ENCODE measurements at regions not wholly inside any gene's neighbourhood (a gene's known extent, or its start where the extent isn't known, plus 50 kb on each side); places are given as distances from the start of the nearest gene placed in this dataset.

DNA sequence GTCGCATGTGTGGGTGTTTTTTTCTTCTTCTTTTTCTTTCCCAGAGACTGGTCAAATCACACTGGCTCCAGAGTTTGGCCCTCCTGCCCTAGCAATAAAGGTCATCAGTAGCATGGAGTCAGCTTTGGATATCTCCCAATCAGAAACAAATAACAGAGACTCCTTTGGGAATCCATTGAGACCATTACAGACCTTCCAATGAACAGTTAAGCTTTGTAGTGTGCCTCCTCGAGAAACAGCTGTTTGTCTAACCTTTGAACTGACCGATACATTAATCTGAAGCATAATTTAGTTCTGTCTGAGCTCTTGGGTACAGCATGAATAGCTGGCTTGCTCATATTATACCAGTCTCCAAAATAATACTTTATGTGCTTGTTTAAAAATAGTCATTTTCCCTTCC is 1103.2 kb downstream of the GATA3 start:
- WGBS, 2 donors: 59 to 60% methylated on average over 3 of the region's 3 CpGs

GRCh38 chr10:9158675-9159074 is 1104.2 kb downstream of the GATA3 start:
- intact Hi-C loops (cut with DNase I): no loop called here
- no peak for DNase-seq
- WGBS, 2 donors: 35 to 44% methylated on average over 3 of the region's 3 CpGs

More for the DNA sequence above, 1103.2 kb downstream of the GATA3 start:
- intact Hi-C loops (cut with DNase I): no loop called here
- Histone ChIP-seq H3K36me3 (no peaks in the 10 kb centered on the region), H3K9me3 (peaks cover 0 to 17% (median 4%) of the 10 kb centered on the region in 3 donors), H3K27me3 (peaks cover 0 to 4% (median 0%) of the 10 kb centered on the region in 4 donors), H3K4me1 (no peaks in the 10 kb centered on the region), H3K4me3 (no peak overlapping the region), H3K27ac (no peak overlapping the region)
- DNase-seq: no peak
- TF ChIP-seq, protein P1, sequence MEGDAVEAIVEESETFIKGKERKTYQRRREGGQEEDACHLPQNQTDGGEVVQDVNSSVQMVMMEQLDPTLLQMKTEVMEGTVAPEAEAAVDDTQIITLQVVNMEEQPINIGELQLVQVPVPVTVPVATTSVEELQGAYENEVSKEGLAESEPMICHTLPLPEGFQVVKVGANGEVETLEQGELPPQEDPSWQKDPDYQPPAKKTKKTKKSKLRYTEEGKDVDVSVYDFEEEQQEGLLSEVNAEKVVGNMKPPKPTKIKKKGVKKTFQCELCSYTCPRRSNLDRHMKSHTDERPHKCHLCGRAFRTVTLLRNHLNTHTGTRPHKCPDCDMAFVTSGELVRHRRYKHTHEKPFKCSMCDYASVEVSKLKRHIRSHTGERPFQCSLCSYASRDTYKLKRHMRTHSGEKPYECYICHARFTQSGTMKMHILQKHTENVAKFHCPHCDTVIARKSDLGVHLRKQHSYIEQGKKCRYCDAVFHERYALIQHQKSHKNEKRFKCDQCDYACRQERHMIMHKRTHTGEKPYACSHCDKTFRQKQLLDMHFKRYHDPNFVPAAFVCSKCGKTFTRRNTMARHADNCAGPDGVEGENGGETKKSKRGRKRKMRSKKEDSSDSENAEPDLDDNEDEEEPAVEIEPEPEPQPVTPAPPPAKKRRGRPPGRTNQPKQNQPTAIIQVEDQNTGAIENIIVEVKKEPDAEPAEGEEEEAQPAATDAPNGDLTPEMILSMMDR (IDR thresholded peaks at IDR 0.05): no peak
- no peak for TF ChIP-seq POLR2A (IDR thresholded peaks at IDR 0.05)

GRCh38 chr10:9160275-9160674 is 1105.8 kb downstream of the GATA3 start:
- TF ChIP-seq, protein P1 (IDR thresholded peaks at IDR 0.05): no peak
- no peak for TF ChIP-seq POLR2A (IDR thresholded peaks at IDR 0.05)
- WGBS, 2 donors: 72 to 76% methylated on average over 1 of the region's 2 CpGs
- H3K4me3 ChIP-seq: no peak overlapping the region
- peaks cover 0 to 4% (median 0%) of the 10 kb centered on the region in 4 donors for H3K27me3 ChIP-seq
- H3K4me1 ChIP-seq: no peaks in the 10 kb centered on the region
- no peak for DNase-seq
- no peaks in the 10 kb centered on the region for H3K36me3 ChIP-seq
- no peak overlapping the region for H3K27ac ChIP-seq
- intact Hi-C loops (cut with DNase I): no loop called here
- peaks cover 0 to 17% (median 4%) of the 10 kb centered on the region in 3 donors for H3K9me3 ChIP-seq

More at GRCh38 chr10:9158675-9159074, 1104.2 kb downstream of the GATA3 start:
- no peak for TF ChIP-seq POLR2A (IDR thresholded peaks at IDR 0.05)
- TF ChIP-seq, protein P1 (IDR thresholded peaks at IDR 0.05): no peak
- peaks cover 0 to 4% (median 0%) of the 10 kb centered on the region in 4 donors for H3K27me3 ChIP-seq
- H3K9me3 ChIP-seq: peaks cover 0 to 17% (median 4%) of the 10 kb centered on the region in 3 donors
- no peaks in the 10 kb centered on the region for H3K4me1 ChIP-seq
- H3K27ac ChIP-seq: no peak overlapping the region
- H3K4me3 ChIP-seq: no peak overlapping the region
- H3K36me3 ChIP-seq: no peaks in the 10 kb centered on the region

DNA sequence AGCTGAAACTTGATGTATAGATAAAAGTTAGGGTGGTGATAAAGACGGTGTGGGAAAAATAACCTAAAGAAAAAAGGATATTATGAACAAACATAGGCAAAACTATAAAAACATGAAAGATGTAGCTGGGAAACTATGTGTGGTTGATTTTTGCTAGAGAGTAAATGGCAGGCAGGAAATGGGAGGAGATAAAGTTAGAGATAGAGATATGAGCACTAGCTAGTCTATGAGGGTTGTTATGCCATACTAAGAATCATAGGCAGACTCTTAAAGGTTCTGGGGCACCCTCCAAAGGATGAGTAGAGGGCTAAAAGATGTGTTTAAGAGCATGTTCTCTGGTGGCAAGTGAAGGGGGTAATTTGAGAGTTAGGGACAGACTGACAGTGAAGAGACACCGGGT is 1109.2 kb downstream of the GATA3 start:
- intact Hi-C loops (cut with DNase I): no loop called here
- no peak for DNase-seq
- no peaks in the 10 kb centered on the region for H3K27me3 ChIP-seq
- no peaks in the 10 kb centered on the region for H3K4me1 ChIP-seq
- no peak for TF ChIP-seq POLR2A (IDR thresholded peaks at IDR 0.05)
- TF ChIP-seq, protein P1 (IDR thresholded peaks at IDR 0.05): no peak
- 74 to 94% methylated on average over 2 of the region's 2 CpGs for WGBS, 2 donors
- no peak overlapping the region for H3K27ac ChIP-seq
- H3K9me3 ChIP-seq: peaks cover 0 to 17% (median 4%) of the 10 kb centered on the region in 3 donors
- H3K36me3 ChIP-seq: no peaks in the 10 kb centered on the region
- H3K4me3 ChIP-seq: no peak overlapping the region

GRCh38 chr10:9166770-9167169 is 1112.3 kb downstream of the GATA3 start:
- H3K4me1 ChIP-seq: no peaks in the 10 kb centered on the region
- no peaks in the 10 kb centered on the region for H3K36me3 ChIP-seq
- TF ChIP-seq POLR2A (IDR thresholded peaks at IDR 0.05): no peak
- TF ChIP-seq, protein P1 (IDR thresholded peaks at IDR 0.05): no peak
- DNase-seq: no peak
- peaks cover 0 to 7% (median 0%) of the 10 kb centered on the region in 4 donors for H3K27me3 ChIP-seq
- H3K4me3 ChIP-seq: no peak overlapping the region
- 37 to 45% methylated on average over 4 of the region's 4 CpGs for WGBS, 2 donors
- no peaks in the 10 kb centered on the region for H3K9me3 ChIP-seq
- intact Hi-C loops (cut with DNase I): no loop called here
- H3K27ac ChIP-seq: no peak overlapping the region

All from esophagus squamous epithelium (tissue), 5 donors.